Fibroblast of pulmonary artery (primary cell): ENCODE measurements at regions not wholly inside any gene's neighbourhood (a gene's known extent, or its start where the extent isn't known, plus 50 kb on each side); places are given as distances from the start of the nearest gene placed in this dataset.
"Not testable (repeated sequence)": the region's sequence is repeated elsewhere in the genome, so short reads cannot be mapped to it uniquely, and the experiment has no call there.

Experiments used
- DNase-seq: peaks from one replicate; pipeline ENCODE4 v3.0.0-alpha.2; 2010; ENCODE audit warnings: low read depth
- H3K4me3 ChIP-seq: replicated peaks from 2 replicates; pipeline ENCODE4 v1.5.1; 2011; ENCODE audit warnings: low read depth, mild to moderate bottlenecking, control low read depth, low read length, moderate library complexity
- CTCF ChIP-seq: IDR thresholded peaks from 2 replicates; pipeline ENCODE4 v1.5.1; 2011; ENCODE audit warnings: mild to moderate bottlenecking, control low read depth, low read length, inconsistent platforms; ENCODE audit errors: missing control alignments

- no peak for TF ChIP-seq CTCF
- DNase-seq = no peak
- H3K4me3 ChIP-seq = no peak overlapping the region
Measured at GRCh38 chr2:77721593-77721992, 199.4 kb upstream of the LRRTM4 start.

- DNase-seq = no peak
- no peak for TF ChIP-seq CTCF
- H3K4me3 ChIP-seq = no peak overlapping the region
Measured at GRCh38 chr2:77725045-77725444, 202.9 kb upstream of the LRRTM4 start.

GRCh38 chr2:77734662-77735340 lies 212.6 kb upstream of the LRRTM4 start:
- H3K4me3 ChIP-seq, DNase-seq: not testable (repeated sequence)

- no peak for DNase-seq
- no peak for TF ChIP-seq CTCF
- H3K4me3 ChIP-seq = no peak overlapping the region
Measured at GRCh38 chr2:77737236-77737635, 215.1 kb upstream of the LRRTM4 start.

- TF ChIP-seq CTCF = no peak
- no peak overlapping the region for H3K4me3 ChIP-seq
- no peak for DNase-seq
Measured at GRCh38 chr2:77746780-77747179, 224.6 kb upstream of the LRRTM4 start.

- DNase-seq, H3K4me3 ChIP-seq: not testable (repeated sequence)
Measured at GRCh38 chr2:77753710-77754345, 231.7 kb upstream of the LRRTM4 start.

- no peak for TF ChIP-seq CTCF
- no peak for DNase-seq
- no peak overlapping the region for H3K4me3 ChIP-seq
Measured at GRCh38 chr2:77767388-77768076, 245.4 kb upstream of the LRRTM4 start.

GRCh38 chr2:77768508-77768907 lies 246.3 kb upstream of the LRRTM4 start:
- no peak for TF ChIP-seq CTCF
- no peak overlapping the region for H3K4me3 ChIP-seq
- no peak for DNase-seq
